ENCODE measurements at regions not wholly inside any gene's neighbourhood (a gene's known extent, or its start where the extent isn't known, plus 50 kb on each side); places are given as distances from the start of the nearest gene placed in this dataset.

- TF ChIP-seq EZH2phosphoT487 (IDR thresholded peaks at IDR 0.05; ENCODE audit: insufficient read depth, low read depth) (no peak), EZH2 (IDR thresholded peaks at IDR 0.05; ENCODE audit: insufficient read depth, poor library complexity, severe bottlenecking) (no peak)
Observed at GRCh38 chr2:104004821-104005220, 849.1 kb upstream of the POU3F3 start.

Measured in GM23248 (cell line).